Cardiac muscle cell (in vitro differentiated cells and primary cell): ENCODE measurements at regions not wholly inside any gene's neighbourhood (a gene's known extent, or its start where the extent isn't known, plus 50 kb on each side); places are given as distances from the start of the nearest gene placed in this dataset.
"Not testable (repeated sequence)": the region's sequence is repeated elsewhere in the genome, so short reads cannot be mapped to it uniquely, and the experiment has no call there.

Experiments
- DNase-seq, 2 donors: peaks; one replicate each; pipeline versions ENCODE4 v3.0.0 to v3.0.0-alpha.2; 2010 to 2017; ENCODE audit warnings: low read depth in 1 of 2, low spot score in 1 of 2
- H3K27ac ChIP-seq: fragments of 200-600 bp; sonication (generic); 2 replicates; pipeline ENCODE4 v1.5.1; 2016
- H3K27me3 ChIP-seq: fragments of 200-600 bp; sonication (generic); 2 replicates; pipeline ENCODE4 v1.6.0; 2016; ENCODE audit warnings: control low read depth
- H3K36me3 ChIP-seq: fragments of 200-600 bp; sonication (generic); 2 replicates; pipeline ENCODE4 v1.5.1; 2016; ENCODE audit warnings: control low read depth
- H3K4me1 ChIP-seq: fragments of 200-600 bp; sonication (generic); 2 replicates; pipeline ENCODE4 v1.8.1; 2017; ENCODE audit warnings: low read depth, mild to moderate bottlenecking, mixed run types
- H3K4me3 ChIP-seq: fragments of 200-600 bp; sonication (generic); 2 replicates; pipeline ENCODE4 v1.5.1; 2016; ENCODE audit warnings: mild to moderate bottlenecking
- H3K9me3 ChIP-seq: fragments of 200-600 bp; sonication (generic); 2 replicates; pipeline ENCODE4 v1.5.1; 2017; ENCODE audit warnings: low read depth, mild to moderate bottlenecking, control low read depth
- CTCF ChIP-seq: IDR thresholded peaks from 2 replicates; pipeline ENCODE4 v1.5.1; 2012; ENCODE audit warnings: low read depth, mild to moderate bottlenecking, low read length

GRCh38 chr3:145704020-145704419 lies 457.0 kb downstream of the PLOD2 start:
- DNase-seq = peak in 1 of 2 donors; percentile 35
- H3K4me3 ChIP-seq = no peak overlapping the region
- H3K27ac ChIP-seq = no peak overlapping the region
- H3K36me3 ChIP-seq = no peaks in the 10 kb centered on the region
- no peaks in the 10 kb centered on the region for H3K9me3 ChIP-seq
- no peak for TF ChIP-seq CTCF
- no peaks in the 10 kb centered on the region for H3K27me3 ChIP-seq
- no peaks in the 10 kb centered on the region for H3K4me1 ChIP-seq

GRCh38 chr3:145709779-145710178 lies 451.2 kb downstream of the PLOD2 start:
- H3K36me3 ChIP-seq, H3K4me3 ChIP-seq: not testable (repeated sequence)

GRCh38 chr3:145716519-145716918 lies 444.5 kb downstream of the PLOD2 start:
- H3K36me3 ChIP-seq = no peaks in the 10 kb centered on the region
- no peaks in the 10 kb centered on the region for H3K4me1 ChIP-seq
- no peaks in the 10 kb centered on the region for H3K27me3 ChIP-seq
- H3K4me3 ChIP-seq = no peak overlapping the region
- no peak for TF ChIP-seq CTCF
- H3K9me3 ChIP-seq = no peaks in the 10 kb centered on the region
- H3K27ac ChIP-seq = no peak overlapping the region
- DNase-seq = peak in 1 of 2 donors; percentile 64

More at GRCh38 chr3:145709779-145710178, 451.2 kb downstream of the PLOD2 start:
- not testable (repeated sequence) for H3K9me3 ChIP-seq, DNase-seq, H3K27ac ChIP-seq, H3K27me3 ChIP-seq, H3K4me1 ChIP-seq

GRCh38 chr3:145719114-145719513 lies 441.9 kb downstream of the PLOD2 start:
- H3K36me3 ChIP-seq = no peaks in the 10 kb centered on the region
- TF ChIP-seq CTCF = no peak
- DNase-seq = no peak

GRCh38 chr3:145721273-145721805 lies 439.6 kb downstream of the PLOD2 start:
- H3K36me3 ChIP-seq = no peaks in the 10 kb centered on the region
- H3K27me3 ChIP-seq = no peaks in the 10 kb centered on the region
- DNase-seq = no peak

More at GRCh38 chr3:145719114-145719513, 441.9 kb downstream of the PLOD2 start:
- no peak overlapping the region for H3K27ac ChIP-seq
- H3K27me3 ChIP-seq = no peaks in the 10 kb centered on the region
- no peak overlapping the region for H3K4me3 ChIP-seq
- no peaks in the 10 kb centered on the region for H3K9me3 ChIP-seq
- H3K4me1 ChIP-seq = no peaks in the 10 kb centered on the region

GRCh38 chr3:145721815-145722214 lies 439.2 kb downstream of the PLOD2 start:
- no peaks in the 10 kb centered on the region for H3K4me1 ChIP-seq
- no peaks in the 10 kb centered on the region for H3K9me3 ChIP-seq
- TF ChIP-seq CTCF = no peak
- no peak overlapping the region for H3K27ac ChIP-seq
- no peaks in the 10 kb centered on the region for H3K27me3 ChIP-seq
- H3K4me3 ChIP-seq = no peak overlapping the region
- H3K36me3 ChIP-seq = no peaks in the 10 kb centered on the region
- no peak for DNase-seq

More at GRCh38 chr3:145721273-145721805, 439.6 kb downstream of the PLOD2 start:
- Histone ChIP-seq H3K9me3 (no peaks in the 10 kb centered on the region), H3K4me3 (no peak overlapping the region), H3K4me1 (no peaks in the 10 kb centered on the region), H3K27ac (no peak overlapping the region)
- TF ChIP-seq CTCF = no peak
